Fibroblast of pulmonary artery (primary cell): ENCODE measurements at regions not wholly inside any gene's neighbourhood (a gene's known extent, or its start where the extent isn't known, plus 50 kb on each side); places are given as distances from the start of the nearest gene placed in this dataset.
"Not testable (repeated sequence)": the region's sequence is repeated elsewhere in the genome, so short reads cannot be mapped to it uniquely, and the experiment has no call there.

Experiments
- DNase-seq: peaks from one replicate; pipeline ENCODE4 v3.0.0-alpha.2; 2010; ENCODE audit warnings: low read depth
- H3K4me3 ChIP-seq: replicated peaks from 2 replicates; pipeline ENCODE4 v1.5.1; 2011; ENCODE audit warnings: low read depth, mild to moderate bottlenecking, control low read depth, low read length, moderate library complexity
- TF ChIP-seq, protein P1 (sequence below): IDR thresholded peaks from 2 replicates; pipeline ENCODE4 v1.5.1; 2011; ENCODE audit warnings: mild to moderate bottlenecking, control low read depth, low read length, inconsistent platforms; ENCODE audit errors: missing control alignments

DNA sequence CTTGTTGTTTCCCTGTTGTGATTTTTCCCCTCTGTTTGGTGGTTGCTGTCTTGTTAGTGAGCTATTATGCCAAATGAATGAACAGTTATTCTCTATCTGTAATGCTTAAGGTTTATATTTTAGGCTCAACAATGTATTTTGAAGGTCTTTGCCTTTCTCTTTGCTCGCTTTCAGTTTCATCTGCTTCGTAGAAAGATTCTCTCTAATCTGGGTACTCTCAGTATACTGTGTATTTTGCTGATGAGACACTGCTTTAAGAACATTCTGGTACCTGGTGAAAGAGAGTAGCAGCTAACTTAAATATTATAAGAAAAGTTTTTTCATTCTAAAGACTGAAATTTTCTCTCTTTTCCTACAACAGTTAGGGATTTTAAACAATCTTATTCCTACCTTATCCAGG lies 1274.7 kb upstream of the PABPC4L start:
- no peak overlapping the region for H3K4me3 ChIP-seq
- TF ChIP-seq, protein P1, sequence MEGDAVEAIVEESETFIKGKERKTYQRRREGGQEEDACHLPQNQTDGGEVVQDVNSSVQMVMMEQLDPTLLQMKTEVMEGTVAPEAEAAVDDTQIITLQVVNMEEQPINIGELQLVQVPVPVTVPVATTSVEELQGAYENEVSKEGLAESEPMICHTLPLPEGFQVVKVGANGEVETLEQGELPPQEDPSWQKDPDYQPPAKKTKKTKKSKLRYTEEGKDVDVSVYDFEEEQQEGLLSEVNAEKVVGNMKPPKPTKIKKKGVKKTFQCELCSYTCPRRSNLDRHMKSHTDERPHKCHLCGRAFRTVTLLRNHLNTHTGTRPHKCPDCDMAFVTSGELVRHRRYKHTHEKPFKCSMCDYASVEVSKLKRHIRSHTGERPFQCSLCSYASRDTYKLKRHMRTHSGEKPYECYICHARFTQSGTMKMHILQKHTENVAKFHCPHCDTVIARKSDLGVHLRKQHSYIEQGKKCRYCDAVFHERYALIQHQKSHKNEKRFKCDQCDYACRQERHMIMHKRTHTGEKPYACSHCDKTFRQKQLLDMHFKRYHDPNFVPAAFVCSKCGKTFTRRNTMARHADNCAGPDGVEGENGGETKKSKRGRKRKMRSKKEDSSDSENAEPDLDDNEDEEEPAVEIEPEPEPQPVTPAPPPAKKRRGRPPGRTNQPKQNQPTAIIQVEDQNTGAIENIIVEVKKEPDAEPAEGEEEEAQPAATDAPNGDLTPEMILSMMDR: no peak

DNA sequence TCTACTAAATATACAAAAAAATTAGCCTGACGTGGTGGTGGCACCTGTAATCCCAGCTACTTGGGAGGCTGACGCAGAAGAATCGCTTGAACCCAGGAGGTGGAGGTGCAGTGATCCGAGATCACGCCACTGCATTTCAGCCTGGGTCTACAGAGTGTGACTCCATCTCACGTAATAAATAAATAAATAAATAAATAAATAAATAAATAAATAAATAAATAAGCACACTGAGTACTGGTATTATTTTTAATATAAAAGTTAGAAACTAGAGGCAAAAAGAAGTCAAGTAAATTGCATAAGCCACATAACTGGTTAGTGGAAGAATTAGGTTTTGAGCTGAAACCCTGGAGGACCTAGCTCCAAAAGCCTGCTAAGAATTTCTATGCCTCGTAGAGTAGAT lies 1262.7 kb upstream of the PABPC4L start:
- TF ChIP-seq, protein P1: no peak
- no peak for DNase-seq
- no peak overlapping the region for H3K4me3 ChIP-seq

More for the DNA sequence above, 1274.7 kb upstream of the PABPC4L start:
- DNase-seq: no peak

DNA sequence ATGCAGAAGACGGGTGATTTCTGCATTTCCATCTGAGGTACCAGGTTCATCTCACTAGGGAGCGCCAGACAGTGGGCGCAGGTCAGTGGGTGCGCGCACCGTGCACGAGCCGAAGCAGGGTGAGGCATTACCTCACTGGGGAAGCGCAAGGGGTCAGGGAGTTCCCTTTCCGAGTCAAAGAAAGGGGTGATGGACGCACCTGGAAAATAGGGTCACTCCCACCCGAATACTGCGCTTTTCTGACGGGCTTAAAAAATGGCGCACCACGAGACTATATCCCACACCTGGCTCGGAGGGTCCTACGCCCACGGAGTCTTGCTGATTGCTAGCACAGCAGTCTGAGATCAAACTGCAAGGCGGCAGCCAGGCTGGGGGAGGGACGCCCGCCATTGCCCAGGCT lies 1246.0 kb upstream of the PABPC4L start:
- not testable (repeated sequence) for DNase-seq, H3K4me3 ChIP-seq

DNA sequence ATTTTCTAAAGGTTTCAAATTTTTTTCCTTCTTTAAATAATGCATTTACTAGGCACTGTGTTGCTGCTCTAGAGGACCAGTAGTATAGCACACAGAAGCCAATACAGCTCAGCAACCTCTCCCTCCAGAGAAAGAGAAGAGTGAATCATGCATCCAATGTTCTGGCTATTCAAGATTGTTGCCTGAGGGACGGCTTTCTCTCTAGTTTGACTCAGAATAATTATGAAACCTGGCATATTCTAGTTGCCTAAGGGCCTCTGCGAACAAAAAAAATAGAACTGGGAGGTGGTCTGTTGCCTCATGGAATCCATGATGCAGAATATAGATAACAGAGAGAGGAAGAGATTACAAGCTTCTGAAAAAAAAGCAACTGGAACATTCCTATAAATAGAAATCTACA lies 1233.3 kb upstream of the PABPC4L start:
- no peak overlapping the region for H3K4me3 ChIP-seq
- TF ChIP-seq, protein P1: no peak
- peak; percentile 44 for DNase-seq

DNA sequence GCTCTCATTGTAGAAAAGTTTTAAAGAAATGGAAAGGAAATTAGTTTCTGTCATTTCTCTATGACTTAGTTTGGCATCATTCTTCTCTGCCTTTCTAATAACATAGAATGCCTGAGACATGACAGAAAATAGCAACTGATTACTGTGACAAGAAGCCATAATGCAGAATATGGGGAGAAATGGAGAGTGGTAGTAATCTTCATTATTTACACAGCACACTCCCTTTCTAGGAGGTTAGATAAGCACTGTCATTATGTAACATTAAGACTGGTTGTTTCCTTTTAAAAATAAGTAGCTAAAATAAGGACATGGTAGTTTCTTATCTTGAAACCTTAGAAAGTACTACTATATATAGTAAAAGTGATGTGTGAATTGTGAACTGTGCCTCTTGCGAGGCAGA lies 1227.9 kb upstream of the PABPC4L start:
- DNase-seq: no peak
- TF ChIP-seq, protein P1: no peak
- no peak overlapping the region for H3K4me3 ChIP-seq

DNA sequence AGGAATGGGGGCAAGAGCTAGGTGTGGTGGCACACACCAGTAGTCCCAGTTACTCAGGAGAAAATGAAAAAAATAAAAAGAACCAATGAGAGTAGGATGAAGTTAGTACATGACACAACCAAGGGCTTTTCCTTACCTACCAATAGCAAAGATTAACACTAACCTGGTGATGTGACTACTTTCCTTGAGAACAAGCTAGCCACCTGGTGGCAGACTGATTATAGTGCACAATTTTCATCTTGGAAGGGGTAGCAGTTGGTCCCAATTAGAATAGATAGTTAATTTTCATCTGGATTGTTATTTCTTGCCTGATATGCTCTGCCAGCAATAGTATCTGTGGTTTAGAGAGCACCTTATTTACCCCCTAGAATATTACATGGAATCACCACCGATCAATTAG lies 1216.8 kb upstream of the PABPC4L start:
- TF ChIP-seq, protein P1: peak; percentile 43
- DNase-seq: peak; percentile 29
- no peak overlapping the region for H3K4me3 ChIP-seq

DNA sequence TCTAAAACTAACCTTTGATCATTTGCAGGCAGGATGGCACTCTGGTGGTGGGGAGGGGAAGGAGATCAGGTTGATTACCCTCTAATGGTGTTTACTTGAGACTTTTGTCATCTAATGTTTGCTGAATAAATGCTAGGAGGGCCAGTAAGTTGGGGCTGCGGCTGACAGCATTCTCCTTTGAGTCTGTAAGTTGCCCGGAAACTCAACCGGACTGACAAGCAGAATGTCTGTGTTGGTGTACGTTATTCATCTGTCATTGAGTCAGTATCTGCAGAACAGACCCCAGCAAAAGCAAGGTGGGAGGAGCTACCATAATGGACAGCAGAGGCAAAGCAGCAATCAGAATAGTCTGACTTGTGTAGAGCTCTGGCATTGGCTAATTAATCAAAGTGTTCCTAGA lies 1210.6 kb upstream of the PABPC4L start:
- DNase-seq: no peak
- no peak overlapping the region for H3K4me3 ChIP-seq
- TF ChIP-seq, protein P1: no peak
